SH-SY5Y (cell line): ENCODE measurements at regions not wholly inside any gene's neighbourhood (a gene's known extent, or its start where the extent isn't known, plus 50 kb on each side); places are given as distances from the start of the nearest gene placed in this dataset.

ENCODE experiments used
- GATA2 ChIP-seq: IDR thresholded peaks from 2 replicates; pipeline ENCODE4 v1.6.1; 2011; ENCODE audit warnings: mild to moderate bottlenecking, low read depth, low read length
- GATA3 ChIP-seq: IDR thresholded peaks from 2 replicates; pipeline ENCODE4 v1.6.1; 2011; ENCODE audit warnings: low read depth, mild to moderate bottlenecking, low read length, moderate library complexity

DNA sequence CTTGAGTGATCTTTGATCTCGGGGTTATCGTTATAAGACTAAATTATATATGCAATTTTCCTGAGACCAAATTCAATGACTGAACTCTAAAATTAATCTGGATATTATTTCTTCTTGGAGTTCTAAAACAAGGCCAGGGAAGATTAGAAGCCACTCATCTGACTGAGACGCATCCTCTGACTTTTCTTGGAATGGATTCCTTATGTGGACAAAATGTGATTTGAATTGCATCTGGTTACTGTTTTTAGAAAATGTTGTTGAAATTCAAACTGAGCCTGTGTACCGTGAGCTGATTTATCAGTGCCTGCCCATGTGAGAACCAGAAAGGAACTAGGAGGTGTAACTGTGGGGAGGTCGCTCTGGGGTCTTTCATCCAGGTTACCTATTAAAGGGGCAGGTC is 330.8 kb downstream of the OSR1 start:
- TF ChIP-seq GATA3 (no peak), GATA2 (no peak)
